ENCODE measurements at regions not wholly inside any gene's neighbourhood (a gene's known extent, or its start where the extent isn't known, plus 50 kb on each side); places are given as distances from the start of the nearest gene placed in this dataset. TPM values are rescaled to one million over a fixed set of nuclear protein-coding genes. Genes with fewer than 3 reads are reported as not detected.
"Not testable (repeated sequence)": the region's sequence is repeated elsewhere in the genome, so short reads cannot be mapped to it uniquely, and the experiment has no call there.

DNA sequence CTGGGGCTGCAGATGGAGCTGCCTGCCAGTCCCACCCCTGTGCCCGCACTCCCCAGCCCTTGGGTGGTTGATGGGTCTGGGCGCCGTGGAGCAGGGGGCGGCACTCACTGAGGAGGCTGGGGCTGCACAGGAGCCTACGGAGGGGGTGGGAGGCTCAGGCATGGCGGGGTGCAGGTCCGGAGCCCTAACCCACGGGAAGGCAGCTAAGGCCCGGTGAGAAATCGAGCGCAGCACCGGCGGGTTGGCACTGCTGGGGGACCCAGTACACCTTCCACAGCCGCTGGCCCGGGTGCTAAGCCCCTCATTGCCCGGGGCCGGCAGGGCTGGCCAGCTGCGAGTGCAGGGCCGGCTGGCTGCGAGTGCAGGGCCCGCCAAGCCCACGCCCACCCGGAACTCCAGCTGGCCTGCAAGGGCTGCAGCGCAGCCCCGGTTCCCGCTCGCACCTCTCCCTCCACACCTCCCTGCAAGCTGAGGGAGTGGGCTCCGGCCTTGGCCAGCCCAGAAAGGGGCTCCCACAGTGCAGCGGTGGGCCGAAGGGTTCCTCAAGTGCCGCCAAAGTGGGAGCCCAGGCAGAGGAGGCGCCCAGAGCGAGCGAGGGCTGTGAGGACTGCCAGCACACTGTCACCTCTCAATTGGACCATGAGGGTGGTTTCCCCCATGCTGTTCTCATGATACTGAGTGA is 80.8 kb upstream of the LUZP2 start:
- H3K4me3 Mint-ChIP-seq; CTCF ChIA-PET; H3K9me3 Mint-ChIP-seq; POLR2A ChIA-PET; DNase-seq; H3K4me1 Mint-ChIP-seq; H3K27ac Mint-ChIP-seq; H3K36me3 Mint-ChIP-seq (ENCODE audit: low read depth); H3K27me3 Mint-ChIP-seq: not testable (repeated sequence)

- Mint-ChIP-seq H3K36me3 (ENCODE audit: low read depth) (no peaks in the 10 kb centered on the region), H3K4me3 (no peak overlapping the region), H3K27me3 (no peaks in the 10 kb centered on the region), H3K27ac (no peak overlapping the region), H3K4me1 (no peaks in the 10 kb centered on the region), H3K9me3 (peaks cover 2% of the 10 kb centered on the region)
- ChIA-PET POLR2A (no interaction called here), CTCF (no interaction called here)
- no peak for DNase-seq
Measured at GRCh38 chr11:24421766-24422165, 75.1 kb upstream of the LUZP2 start.

GRCh38 chr11:24422376-24422775 is 74.5 kb upstream of the LUZP2 start:
- H3K36me3 Mint-ChIP-seq (ENCODE audit: low read depth), result no peaks in the 10 kb centered on the region
- H3K4me1 Mint-ChIP-seq, result no peaks in the 10 kb centered on the region
- CTCF ChIA-PET, result no interaction called here

GRCh38 chr11:24437123-24437522 is 59.7 kb upstream of the LUZP2 start:
- Mint-ChIP-seq H3K36me3 (ENCODE audit: low read depth) (no peaks in the 10 kb centered on the region), H3K4me3 (no peak overlapping the region), H3K9me3 (peaks cover 2% of the 10 kb centered on the region), H3K27me3 (no peaks in the 10 kb centered on the region), H3K4me1 (no peaks in the 10 kb centered on the region), H3K27ac (no peak overlapping the region)
- no peak for DNase-seq
- ChIA-PET CTCF (no interaction called here), POLR2A (no interaction called here)

More at GRCh38 chr11:24422376-24422775, 74.5 kb upstream of the LUZP2 start:
- no peak for DNase-seq
- no peaks in the 10 kb centered on the region for H3K9me3 Mint-ChIP-seq
- no peaks in the 10 kb centered on the region for H3K27me3 Mint-ChIP-seq
- POLR2A ChIA-PET, result no interaction called here
- no peak overlapping the region for H3K4me3 Mint-ChIP-seq
- H3K27ac Mint-ChIP-seq, result no peak overlapping the region

Small RNA genes lying in the stretch of these regions (microRNA-seq; reads per million reads assigned to microRNA genes)
- not detected for gene MIR8054 (ENCODE audit: borderline microRNAs expressed, borderline replicate concordance)
